HG02840 (cell line): ENCODE measurements at regions not wholly inside any gene's neighbourhood (a gene's known extent, or its start where the extent isn't known, plus 50 kb on each side); places are given as distances from the start of the nearest gene placed in this dataset.

Experiments
- ATAC-seq: cut with Tn5 transposase; IDR thresholded peaks from one replicate; pipeline ENCODE4 v1.9.1; 2021; ENCODE audit warnings: mild to moderate bottlenecking, moderate library complexity, moderate number of reproducible peaks; ENCODE audit not compliant: unreplicated experiment, low FRiP score

- ATAC-seq, result no peak
Measured at GRCh38 chr18:25409971-25410370, 58.0 kb upstream of the ZNF521 start.

GRCh38 chr18:25408293-25408692 lies 56.3 kb upstream of the ZNF521 start:
- no peak for ATAC-seq
